ENCODE measurements at regions not wholly inside any gene's neighbourhood (a gene's known extent, or its start where the extent isn't known, plus 50 kb on each side); places are given as distances from the start of the nearest gene placed in this dataset.
"Not testable (repeated sequence)": the region's sequence is repeated elsewhere in the genome, so short reads cannot be mapped to it uniquely, and the experiment has no call there.

- no peak overlapping the region for H3K4me3 ChIP-seq
- TF ChIP-seq EP300 (IDR thresholded peaks at IDR 0.05) = no peak
- TF ChIP-seq CTCF (IDR thresholded peaks at IDR 0.05) = no peak
- TF ChIP-seq POLR2A (IDR thresholded peaks at IDR 0.05) = no peak
- no peak for TF ChIP-seq POLR2AphosphoS5 (IDR thresholded peaks at IDR 0.05)
- peaks cover 0 to 10% (median 0%) of the 10 kb centered on the region in 3 donors for H3K27me3 ChIP-seq
- intact Hi-C loops (cut with DNase I; ENCODE audit: low total_unique reads) = no loop called here
- peaks cover 0 to 9% (median 0%) of the 10 kb centered on the region in 4 donors for H3K4me1 ChIP-seq
- no peaks in the 10 kb centered on the region for H3K36me3 ChIP-seq
- H3K9me3 ChIP-seq = no peaks in the 10 kb centered on the region
- no peak overlapping the region for H3K27ac ChIP-seq
- DNase-seq = no peak
- WGBS, 5 donors = 49 to 69% (median 58%) methylated on average over 5 of the region's 5 CpGs
These were observed 272.6 kb downstream of the FGFR2 start for GRCh38 chr10:121325490-121326231.

DNA sequence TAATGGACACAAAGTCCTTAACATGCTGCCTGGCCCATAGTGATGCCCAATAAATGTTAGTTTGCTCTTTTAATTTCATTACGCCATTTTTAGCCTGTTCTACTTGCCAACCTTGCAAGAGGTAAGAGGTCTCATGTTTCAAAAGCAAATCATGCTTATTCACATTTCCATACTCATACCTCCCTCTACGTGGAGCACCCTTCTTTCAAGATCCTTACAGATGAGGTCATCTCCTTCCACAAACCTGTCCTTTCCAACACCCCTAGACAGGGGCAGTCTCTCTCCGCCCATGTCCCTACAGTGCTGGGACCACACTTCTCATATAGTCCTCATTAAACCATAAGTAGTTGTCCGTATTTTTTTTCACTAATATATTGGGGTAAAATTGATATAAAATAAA lies 271.3 kb downstream of the FGFR2 start:
- H3K27ac ChIP-seq = no peak overlapping the region
- H3K36me3 ChIP-seq = no peaks in the 10 kb centered on the region
- WGBS, 5 donors = 86 to 92% (median 90%) methylated on average over 4 of the region's 4 CpGs
- DNase-seq = no peak
- H3K27me3 ChIP-seq = peaks cover 0 to 7% (median 0%) of the 10 kb centered on the region in 3 donors
- no peaks in the 10 kb centered on the region for H3K9me3 ChIP-seq
- intact Hi-C loops (cut with DNase I; ENCODE audit: low total_unique reads) = no loop called here
- peaks cover 0 to 9% (median 0%) of the 10 kb centered on the region in 4 donors for H3K4me1 ChIP-seq
- TF ChIP-seq EP300 (IDR thresholded peaks at IDR 0.05) (no peak), CTCF (IDR thresholded peaks at IDR 0.05) (no peak), POLR2AphosphoS5 (IDR thresholded peaks at IDR 0.05) (no peak), POLR2A (IDR thresholded peaks at IDR 0.05) (no peak)
- no peak overlapping the region for H3K4me3 ChIP-seq

DNA sequence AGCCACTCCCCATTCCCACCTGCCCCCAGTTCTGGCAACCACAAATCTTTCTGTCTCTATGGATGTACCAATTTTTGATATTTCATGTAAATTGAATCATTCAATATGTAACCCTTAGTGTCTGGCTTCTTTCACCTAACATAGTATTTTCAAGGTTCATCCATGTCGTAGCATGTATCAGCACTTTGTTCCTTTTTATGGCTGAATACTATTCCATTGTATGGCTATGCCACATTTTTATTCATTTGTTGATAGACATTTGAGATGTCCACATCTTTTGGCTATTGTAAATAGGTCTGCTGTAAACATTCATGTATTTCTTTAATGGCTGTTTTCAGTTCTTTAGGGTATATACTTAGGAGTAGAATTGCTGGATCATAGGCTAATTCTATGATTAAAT lies 270.5 kb downstream of the FGFR2 start:
- DNase-seq = no peak
- TF ChIP-seq CTCF (IDR thresholded peaks at IDR 0.05) = no peak
- TF ChIP-seq EP300 (IDR thresholded peaks at IDR 0.05) = no peak
- TF ChIP-seq POLR2AphosphoS5 (IDR thresholded peaks at IDR 0.05) = no peak
- no peak for TF ChIP-seq POLR2A (IDR thresholded peaks at IDR 0.05)
- Histone ChIP-seq H3K9me3 (no peaks in the 10 kb centered on the region), H3K36me3 (no peaks in the 10 kb centered on the region), H3K4me1 (peaks cover 0 to 9% (median 0%) of the 10 kb centered on the region in 4 donors), H3K4me3 (no peak overlapping the region), H3K27me3 (no peaks in the 10 kb centered on the region), H3K27ac (no peak overlapping the region)
- 91 to 100% (median 98%) methylated on average over 1 of the region's 1 CpG for WGBS, 5 donors
- intact Hi-C loops (cut with DNase I; ENCODE audit: low total_unique reads) = no loop called here

DNA sequence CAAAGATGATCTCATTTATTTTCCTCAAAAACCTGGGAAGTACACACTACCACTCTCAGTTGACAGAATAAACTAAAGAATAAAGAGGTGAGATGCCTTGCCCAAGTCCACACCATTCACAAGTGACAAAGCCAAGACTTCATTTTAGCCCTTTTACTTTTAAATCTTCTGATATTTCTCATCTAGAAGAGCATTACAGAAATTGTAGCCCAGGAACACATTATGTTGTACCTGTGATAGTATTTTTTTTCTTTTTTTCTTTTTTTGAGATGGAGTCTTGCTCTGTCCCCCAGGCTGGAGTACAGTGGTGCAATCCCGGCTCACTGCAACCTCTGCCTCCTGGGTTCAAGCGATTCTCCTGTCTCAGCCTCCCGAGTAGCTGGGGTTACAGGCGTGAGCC lies 268.6 kb downstream of the FGFR2 start:
- H3K4me3 ChIP-seq; H3K27ac ChIP-seq; H3K9me3 ChIP-seq; H3K36me3 ChIP-seq; H3K27me3 ChIP-seq; intact Hi-C loops (cut with DNase I; ENCODE audit: low total_unique reads); H3K4me1 ChIP-seq; DNase-seq: not testable (repeated sequence)
- 92 to 97% (median 95%) methylated on average over 4 of the region's 4 CpGs for WGBS, 5 donors

DNA sequence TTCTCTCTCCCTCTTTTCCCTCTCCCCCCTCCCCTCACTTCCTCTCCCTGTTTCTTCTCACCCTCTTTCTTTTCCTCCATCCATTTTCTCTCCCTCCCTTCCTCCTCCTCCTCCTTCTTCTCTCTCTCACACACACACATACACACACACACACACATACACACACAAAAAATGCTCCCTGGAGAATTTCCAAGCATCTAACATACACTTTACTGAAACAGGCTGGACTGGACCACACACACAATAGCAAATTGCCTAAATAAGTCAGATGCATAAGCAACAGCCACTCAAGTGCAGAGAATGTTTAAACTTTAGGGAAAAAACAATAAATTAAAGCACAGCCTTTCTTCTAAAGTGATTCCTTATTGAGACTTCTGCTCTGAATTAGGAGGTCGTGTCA lies 267.7 kb downstream of the FGFR2 start:
- Histone ChIP-seq H3K4me1 (peaks cover 0 to 3% (median 0%) of the 10 kb centered on the region in 4 donors), H3K36me3 (no peaks in the 10 kb centered on the region), H3K27me3 (no peaks in the 10 kb centered on the region), H3K9me3 (no peaks in the 10 kb centered on the region), H3K4me3 (no peak overlapping the region), H3K27ac (no peak overlapping the region)
- DNase-seq = peak in 1 of 2 donors; percentile 70
- 33 to 68% (median 58%) methylated on average over 1 of the region's 1 CpG for WGBS, 5 donors
- intact Hi-C loops (cut with DNase I; ENCODE audit: low total_unique reads) = no loop called here
- TF ChIP-seq POLR2A (IDR thresholded peaks at IDR 0.05) = no peak
- no peak for TF ChIP-seq EP300 (IDR thresholded peaks at IDR 0.05)
- TF ChIP-seq POLR2AphosphoS5 (IDR thresholded peaks at IDR 0.05) = no peak
- TF ChIP-seq CTCF (IDR thresholded peaks at IDR 0.05) = no peak

Measured in stomach (tissue), 8 donors.